GM20000 (cell line): ENCODE measurements at regions not wholly inside any gene's neighbourhood (a gene's known extent, or its start where the extent isn't known, plus 50 kb on each side); places are given as distances from the start of the nearest gene placed in this dataset.

Experiments used
- DNase-seq: peaks from one replicate; pipeline ENCODE4 v3.0.0; 2012; ENCODE audit warnings: low spot score
- CTCF ChIP-seq: IDR thresholded peaks from 2 replicates; pipeline ENCODE4 v1.5.1; 2012; ENCODE audit warnings: mild to moderate bottlenecking, control low read depth; ENCODE audit errors: extremely low read depth, missing control alignments

- DNase-seq, result no peak
- TF ChIP-seq CTCF, result no peak
Measured at GRCh38 chr12:66963901-66964300, 285.0 kb upstream of the GRIP1 start.

- no peak for DNase-seq
- TF ChIP-seq CTCF, result no peak
Measured at GRCh38 chr12:66964629-66965028, 285.8 kb upstream of the GRIP1 start.

GRCh38 chr12:66965621-66966020, 286.7 kb upstream of the GRIP1 start:
- DNase-seq, result no peak
- TF ChIP-seq CTCF, result no peak

- TF ChIP-seq CTCF, result no peak
- no peak for DNase-seq
Measured at GRCh38 chr12:66971816-66972215, 292.9 kb upstream of the GRIP1 start.

- no peak for TF ChIP-seq CTCF
- no peak for DNase-seq
Measured at GRCh38 chr12:66976526-66976925, 292.6 kb upstream of the CAND1 start.

GRCh38 chr12:66978802-66979201, 290.4 kb upstream of the CAND1 start:
- TF ChIP-seq CTCF, result no peak
- no peak for DNase-seq

- no peak for DNase-seq
- TF ChIP-seq CTCF, result no peak
Measured at GRCh38 chr12:66979251-66979650, 289.9 kb upstream of the CAND1 start.
